CD14-positive monocyte (primary cell): ENCODE measurements at regions not wholly inside any gene's neighbourhood (a gene's known extent, or its start where the extent isn't known, plus 50 kb on each side); places are given as distances from the start of the nearest gene placed in this dataset.

Experiments
- DNase-seq, 3 donors: peaks; one replicate each; pipeline ENCODE4 v3.0.0-alpha.2; 2011 to 2022
- H2AFZ ChIP-seq: 2 replicates; pipeline ENCODE4 v1.6.0; 2012; ENCODE audit warnings: mild to moderate bottlenecking, low read depth, low read length, inconsistent platforms; ENCODE audit not compliant: insufficient read depth, poor library complexity, severe bottlenecking
- H3K27ac ChIP-seq, 2 donors: 1 replicate in 1 of 2; 2 replicates in 1 of 2; pipeline ENCODE4 v1.5.1; 2012 to 2013; ENCODE audit warnings: low read length in 2 of 2, control low read depth in 1 of 2, inconsistent platforms in 1 of 2, low read depth in 1 of 2, mild to moderate bottlenecking in 1 of 2
- H3K27me3 ChIP-seq, 2 donors: one replicate each; pipeline versions ENCODE4 v1.6.0 to v1.6.1; 2011 to 2013; ENCODE audit warnings: low read length in 2 of 2; ENCODE audit not compliant: control insufficient read depth in 2 of 2, insufficient read depth in 2 of 2
- H3K36me3 ChIP-seq, 2 donors: replicated peaks in 1 of 2; 1 replicate in 1 of 2; 2 replicates in 1 of 2; pipeline versions ENCODE4 v1.5.1 to v1.6.1; 2012 to 2013; ENCODE audit warnings: low read length in 2 of 2, control low read depth in 1 of 2, inconsistent platforms in 1 of 2, mild to moderate bottlenecking in 1 of 2; ENCODE audit not compliant: insufficient read depth in 2 of 2, control insufficient read depth in 1 of 2
- H3K4me1 ChIP-seq, 2 donors: 1 replicate in 1 of 2; 2 replicates in 1 of 2; pipeline versions ENCODE4 v1.5.1 to v1.6.1; 2012 to 2013; ENCODE audit warnings: low read length in 2 of 2, control low read depth in 1 of 2, inconsistent platforms in 1 of 2, mild to moderate bottlenecking in 1 of 2, moderate library complexity in 1 of 2; ENCODE audit not compliant: insufficient read depth in 2 of 2, control insufficient read depth in 1 of 2
- H3K4me2 ChIP-seq: replicated peaks from 2 replicates; pipeline ENCODE3; 2012; ENCODE audit warnings: low read length, moderate library complexity, mild to moderate bottlenecking; ENCODE audit not compliant: poor library complexity, severe bottlenecking; ENCODE audit errors: extremely low read depth
- H3K4me3 ChIP-seq, 3 experiments: fragments of 200-600 bp in 1 of 3; sonication (generic) in 1 of 3; replicated peaks in 1 of 3; 1 replicate in 2 of 3; 2 replicates in 1 of 3; pipeline ENCODE4 v1.5.1; 2011 to 2013; ENCODE audit warnings: low read length in 3 of 3, mild to moderate bottlenecking in 3 of 3, control low read depth in 2 of 3, low read depth in 2 of 3, inconsistent platforms in 1 of 3, moderate library complexity in 1 of 3
- H3K79me2 ChIP-seq: 2 replicates; pipeline ENCODE4 v1.6.0; 2012; ENCODE audit warnings: mild to moderate bottlenecking, control low read depth, inconsistent platforms, low read length, moderate library complexity; ENCODE audit not compliant: insufficient read depth
- H3K9ac ChIP-seq: 2 replicates; pipeline ENCODE4 v1.6.0; 2017; ENCODE audit warnings: low read length, mild to moderate bottlenecking; ENCODE audit not compliant: insufficient read depth, poor library complexity, severe bottlenecking
- H3K9me3 ChIP-seq, 2 donors: replicated peaks in 1 of 2; 1 replicate in 1 of 2; 2 replicates in 1 of 2; pipeline versions ENCODE4 v1.5.1 to v1.6.1; 2012 to 2013; ENCODE audit warnings: low read length in 2 of 2, control low read depth in 1 of 2; ENCODE audit not compliant: control insufficient read depth in 1 of 2, insufficient read depth in 1 of 2
- H4K20me1 ChIP-seq: 2 replicates; pipeline ENCODE4 v1.6.0; 2012; ENCODE audit warnings: mild to moderate bottlenecking, low read length, control low read depth, moderate library complexity; ENCODE audit not compliant: insufficient read depth
- H3K27ac Mint-ChIP-seq, 7 donors: one replicate each; pipeline ENCODE4 v1.8.0; 2020; ENCODE audit warnings: mild to moderate bottlenecking in 7 of 7, mixed read lengths in 7 of 7, moderate library complexity in 6 of 7, inconsistent platforms in 2 of 7
- H3K27me3 Mint-ChIP-seq, 3 donors: one replicate each; pipeline ENCODE4 v1.8.0; 2021 to 2022; ENCODE audit warnings: low read depth in 3 of 3, mild to moderate bottlenecking in 3 of 3, mixed read lengths in 3 of 3, moderate library complexity in 3 of 3, inconsistent platforms in 1 of 3
- H3K36me3 Mint-ChIP-seq, 2 donors: one replicate each; pipeline ENCODE4 v1.8.0; 2020; ENCODE audit warnings: mixed read lengths in 2 of 2, inconsistent platforms in 1 of 2, mild to moderate bottlenecking in 1 of 2
- H3K4me1 Mint-ChIP-seq: one replicate; pipeline ENCODE4 v1.8.0; 2020; ENCODE audit warnings: mild to moderate bottlenecking, mixed read lengths
- H3K4me3 Mint-ChIP-seq, 2 donors: one replicate each; pipeline ENCODE4 v1.8.0; 2020; ENCODE audit warnings: mild to moderate bottlenecking in 2 of 2, mixed read lengths in 2 of 2, moderate library complexity in 1 of 2
- H3K9me3 Mint-ChIP-seq, 7 donors: one replicate each; pipeline ENCODE4 v1.8.0; 2020 to 2022; ENCODE audit warnings: mixed read lengths in 7 of 7, mild to moderate bottlenecking in 6 of 7, moderate library complexity in 6 of 7, inconsistent platforms in 2 of 7
- CTCF ChIP-seq: fragments of 200-600 bp; IDR thresholded peaks from one replicate; pipeline ENCODE4 v1.8.0; 2022; ENCODE audit warnings: antibody characterized with exemption, mild to moderate bottlenecking
- WGBS: methylation state at CpG from one replicate; pipeline ENCODE4 v1.1.5; 2013; ENCODE audit warnings: missing lambda C conversion rate; ENCODE audit not compliant: insufficient coverage; 5-methylcytosine and 5-hydroxymethylcytosine counted together
- intact Hi-C, 2 donors: fragments of 100-400 bp; cut with micrococcal nuclease; formaldehyde crosslinking; loops; one replicate each; pipeline versions ENCODE4 v1.15.0 to v1.15.1; 2023

- Histone ChIP-seq H3K4me3 (no peak overlapping the region), H3K4me2 (no peak overlapping the region), H3K9ac (no peak overlapping the region), H3K4me1 (no peaks in the 10 kb centered on the region), H4K20me1 (no peaks in the 10 kb centered on the region), H3K79me2 (no peaks in the 10 kb centered on the region), H3K27me3 (peaks cover 0 to 3% of the 10 kb centered on the region in 2 donors), H3K27ac (no peak overlapping the region), H3K9me3 (no peaks in the 10 kb centered on the region), H2AFZ (no peak overlapping the region), H3K36me3 (no peaks in the 10 kb centered on the region)
- no peak for TF ChIP-seq CTCF
- Mint-ChIP-seq H3K27me3 (peaks cover 10 to 14% (median 13%) of the 10 kb centered on the region in 3 donors), H3K36me3 (no peaks in the 10 kb centered on the region), H3K9me3 (no peaks in the 10 kb centered on the region), H3K4me1 (peaks cover 7% of the 10 kb centered on the region), H3K4me3 (no peak overlapping the region), H3K27ac (no peak overlapping the region)
- DNase-seq, result no peak
- WGBS, result 98% methylated on average over 7 of the region's 9 CpGs
- intact Hi-C loops, result no loop called here
Measured at GRCh38 chr15:69897471-69898237, 200.1 kb downstream of the TLE3 start.

GRCh38 chr15:69898243-69898642, 199.5 kb downstream of the TLE3 start:
- Histone ChIP-seq H3K4me2 (no peak overlapping the region), H3K36me3 (no peaks in the 10 kb centered on the region), H3K27ac (no peak overlapping the region), H3K27me3 (peaks cover 0 to 3% of the 10 kb centered on the region in 2 donors), H4K20me1 (no peaks in the 10 kb centered on the region), H3K9me3 (no peaks in the 10 kb centered on the region), H3K4me3 (no peak overlapping the region), H3K4me1 (no peaks in the 10 kb centered on the region), H2AFZ (no peak overlapping the region), H3K9ac (no peak overlapping the region), H3K79me2 (no peaks in the 10 kb centered on the region)
- Mint-ChIP-seq H3K27ac (no peak overlapping the region), H3K9me3 (no peaks in the 10 kb centered on the region), H3K36me3 (no peaks in the 10 kb centered on the region), H3K4me3 (no peak overlapping the region), H3K27me3 (peaks cover 10 to 15% (median 13%) of the 10 kb centered on the region in 3 donors), H3K4me1 (peaks cover 7% of the 10 kb centered on the region)
- no peak for DNase-seq
- no peak for TF ChIP-seq CTCF
- intact Hi-C loops, result no loop called here
- no CpG with 5 or more reads among the region's 2 CpGs for WGBS
